ENCODE measurements at regions not wholly inside any gene's neighbourhood (a gene's known extent, or its start where the extent isn't known, plus 50 kb on each side); places are given as distances from the start of the nearest gene placed in this dataset.

GRCh38 chr12:59076622-59077021 lies 156.3 kb upstream of the LRIG3 start:
- TF ChIP-seq CTCF (IDR thresholded peaks at IDR 0.05) (no peak), ZFX (IDR thresholded peaks at IDR 0.05; ENCODE audit: borderline replicate concordance) (no peak)

All from 22Rv1 (cell line).